ENCODE measurements at regions not wholly inside any gene's neighbourhood (a gene's known extent, or its start where the extent isn't known, plus 50 kb on each side); places are given as distances from the start of the nearest gene placed in this dataset.

- no peak for TF ChIP-seq CTCF (IDR thresholded peaks at IDR 0.05; ENCODE audit: insufficient read depth, low read depth, low read length)
- TF ChIP-seq EZH2 (IDR thresholded peaks at IDR 0.05; ENCODE audit: insufficient read depth, low read length): no peak
These were observed 198.2 kb upstream of the FGGY start for GRCh38 chr1:59098655-59099054.

Measured in astrocyte (in vitro differentiated cells and primary cell).